ENCODE measurements at regions not wholly inside any gene's neighbourhood (a gene's known extent, or its start where the extent isn't known, plus 50 kb on each side); places are given as distances from the start of the nearest gene placed in this dataset.

DNA sequence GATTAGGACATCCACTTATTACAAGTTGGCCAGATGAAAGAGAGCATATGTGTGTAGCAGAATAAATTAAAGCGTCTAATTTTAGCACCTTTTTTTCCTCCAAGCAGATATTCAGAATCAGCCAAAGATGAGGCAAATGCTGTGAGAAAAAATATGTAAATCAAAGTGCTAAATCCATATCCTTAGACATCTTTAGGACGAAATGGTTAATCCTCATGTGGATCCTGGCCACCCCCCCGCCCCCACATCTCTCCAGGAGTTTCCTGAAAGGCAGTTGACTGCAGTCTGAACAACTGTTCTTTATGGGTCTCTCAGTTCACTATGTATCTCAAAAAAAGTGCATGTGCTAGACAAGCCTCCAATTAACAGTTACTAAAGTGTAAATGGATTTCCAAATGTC, 1768.1 kb upstream of the SEL1L start:
- Histone ChIP-seq H3K4me2 (ENCODE audit: insufficient read depth, low read length) (no peak overlapping the region), H3K4me1 (ENCODE audit: control insufficient read depth, extremely low read depth, insufficient read depth, low read length) (no peaks in the 10 kb centered on the region), H3K36me3 (ENCODE audit: control insufficient read depth in 2 of 2, extremely low read depth in 1 of 2, insufficient read depth in 2 of 2, low read length in 2 of 2) (no peaks in the 10 kb centered on the region), H3K9me3 (replicated peaks; ENCODE audit: control insufficient read depth, insufficient read depth, low read length) (no peaks in the 10 kb centered on the region), H3K9me1 (replicated peaks; ENCODE audit: control insufficient read depth, extremely low read depth, insufficient read depth, low read length) (no peaks in the 10 kb centered on the region), H2AFZ (ENCODE audit: low read depth, low read length) (no peak overlapping the region), H4K20me1 (replicated peaks; ENCODE audit: control insufficient read depth, extremely low read depth, insufficient read depth, low read length) (no peaks in the 10 kb centered on the region), H3K79me2 (ENCODE audit: control insufficient read depth, insufficient read depth, low read length) (no peaks in the 10 kb centered on the region), H3K27me3 (ENCODE audit: control insufficient read depth in 2 of 2, insufficient read depth in 2 of 2, low read length in 2 of 2) (no peaks in the 10 kb centered on the region), H3K9ac (replicated peaks; ENCODE audit: extremely low read depth, insufficient read depth, low read length) (no peak overlapping the region), H3K27ac (ENCODE audit: insufficient read depth, low read depth, low read length) (no peak overlapping the region), H3K4me3 (replicated peaks in 1 of 3; ENCODE audit: insufficient read depth in 1 of 3, low read depth in 1 of 3, low read length in 3 of 3) (no peak overlapping the region)
- no peak for FAIRE-seq
- ChIA-PET POLR2A (no interaction called here), CTCF (interaction anchor here (1.1 to 2.0 kb wide), 3 partner anchors 11 to 162 kb away, joined by 3 to 10 read pairs (median 4); no protein-coding TSS in a partner anchor)
- TF ChIP-seq EZH2 (IDR thresholded peaks at IDR 0.05; ENCODE audit: borderline replicate concordance, low read depth, low read length, severe bottlenecking), result no peak
- TF ChIP-seq JUN (IDR thresholded peaks at IDR 0.05; ENCODE audit: borderline replicate concordance, insufficient read depth, insufficient read length, low read depth), result no peak
- TF ChIP-seq, protein P1, sequence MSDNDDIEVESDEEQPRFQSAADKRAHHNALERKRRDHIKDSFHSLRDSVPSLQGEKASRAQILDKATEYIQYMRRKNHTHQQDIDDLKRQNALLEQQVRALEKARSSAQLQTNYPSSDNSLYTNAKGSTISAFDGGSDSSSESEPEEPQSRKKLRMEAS (IDR thresholded peaks at IDR 0.05; ENCODE audit: insufficient read depth, insufficient read length), result no peak
- no peak for TF ChIP-seq MYC (IDR thresholded peaks at IDR 0.05; ENCODE audit: low read depth, low read length)
- no peak for TF ChIP-seq POLR2AphosphoS5 (IDR thresholded peaks at IDR 0.05; ENCODE audit: insufficient read depth, low read depth, low read length)
- no peak for TF ChIP-seq GATA2 (IDR thresholded peaks at IDR 0.05; ENCODE audit: insufficient read depth, insufficient read length, low read depth, low read length)
- TF ChIP-seq FOS (IDR thresholded peaks at IDR 0.05; ENCODE audit: borderline replicate concordance, insufficient read depth, low read length), result no peak
- no peak for TF ChIP-seq POLR2A (IDR thresholded peaks at IDR 0.05; ENCODE audit: low read depth, low read length)
- TF ChIP-seq, protein P2, sequence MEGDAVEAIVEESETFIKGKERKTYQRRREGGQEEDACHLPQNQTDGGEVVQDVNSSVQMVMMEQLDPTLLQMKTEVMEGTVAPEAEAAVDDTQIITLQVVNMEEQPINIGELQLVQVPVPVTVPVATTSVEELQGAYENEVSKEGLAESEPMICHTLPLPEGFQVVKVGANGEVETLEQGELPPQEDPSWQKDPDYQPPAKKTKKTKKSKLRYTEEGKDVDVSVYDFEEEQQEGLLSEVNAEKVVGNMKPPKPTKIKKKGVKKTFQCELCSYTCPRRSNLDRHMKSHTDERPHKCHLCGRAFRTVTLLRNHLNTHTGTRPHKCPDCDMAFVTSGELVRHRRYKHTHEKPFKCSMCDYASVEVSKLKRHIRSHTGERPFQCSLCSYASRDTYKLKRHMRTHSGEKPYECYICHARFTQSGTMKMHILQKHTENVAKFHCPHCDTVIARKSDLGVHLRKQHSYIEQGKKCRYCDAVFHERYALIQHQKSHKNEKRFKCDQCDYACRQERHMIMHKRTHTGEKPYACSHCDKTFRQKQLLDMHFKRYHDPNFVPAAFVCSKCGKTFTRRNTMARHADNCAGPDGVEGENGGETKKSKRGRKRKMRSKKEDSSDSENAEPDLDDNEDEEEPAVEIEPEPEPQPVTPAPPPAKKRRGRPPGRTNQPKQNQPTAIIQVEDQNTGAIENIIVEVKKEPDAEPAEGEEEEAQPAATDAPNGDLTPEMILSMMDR (IDR thresholded peaks at IDR 0.05; ENCODE audit: extremely low read depth in 1 of 2, insufficient read depth in 1 of 2, low read depth in 1 of 2, low read length in 2 of 2), result no peak
- dilution Hi-C loops (cut with MboI; ENCODE audit: extremely low pct_ligation_motif_present, low sequenced_read_pairs) (no loop called here), intact Hi-C loops (cut with micrococcal nuclease) (loop anchor here (1.0 to 10.0 kb wide), 2 partner anchors 162 to 1307 kb away; no protein-coding TSS in a partner anchor)
- BruUV-seq (replicated peaks), result no TSS peak
- no peak for DNase-seq (ENCODE audit: low read depth, low spot score)
